ENCODE measurements at regions not wholly inside any gene's neighbourhood (a gene's known extent, or its start where the extent isn't known, plus 50 kb on each side); places are given as distances from the start of the nearest gene placed in this dataset.

DNA sequence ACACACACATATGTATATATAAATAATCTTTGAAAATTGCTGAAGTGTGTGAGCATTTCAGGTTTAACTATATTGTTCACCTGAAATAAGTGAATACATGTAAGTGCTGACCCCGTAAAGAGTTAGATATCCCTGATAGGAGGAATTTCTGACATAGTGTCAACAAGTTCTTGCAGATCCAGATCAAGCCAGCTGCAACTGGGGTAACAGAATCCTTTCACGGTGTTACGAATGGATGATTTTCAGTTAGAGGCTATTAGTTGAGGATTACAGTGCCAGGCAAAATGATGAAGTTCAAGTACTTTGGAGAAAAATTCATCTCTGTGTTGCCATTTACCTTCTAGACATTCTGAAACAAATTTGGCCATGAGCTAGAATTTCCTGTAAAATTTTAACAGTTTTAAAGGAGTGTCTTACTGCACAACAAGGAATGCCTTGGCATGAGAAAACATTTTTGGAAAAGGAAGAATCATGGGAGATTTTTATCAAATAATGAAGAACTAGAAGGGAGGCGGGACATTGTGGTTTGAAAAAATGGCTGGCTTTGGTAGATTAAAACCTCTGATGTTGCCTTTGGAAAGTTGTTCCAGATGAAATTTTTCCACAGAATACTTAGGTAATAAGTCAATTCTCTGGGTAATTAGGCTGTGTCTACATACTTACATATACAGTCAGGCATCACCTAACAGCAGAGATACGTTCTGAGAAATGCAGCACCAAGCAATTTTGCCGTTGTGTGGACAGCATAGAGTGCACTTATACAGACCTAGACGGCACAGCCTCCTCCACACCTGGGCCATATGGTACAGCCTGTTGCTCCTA lies 84.4 kb upstream of the FAT1 start:
- H4K5ac ChIP-seq (ENCODE audit: insufficient read length, low read depth, low read length): no peak overlapping the region
- H3K4ac ChIP-seq (replicated peaks; ENCODE audit: insufficient read length, low read depth, low read length): no peak overlapping the region
- no peaks in the 10 kb centered on the region for H3K36me3 ChIP-seq (ENCODE audit: control insufficient read depth in 2 of 4, insufficient read depth in 4 of 4, low read length in 3 of 4)
- no peak overlapping the region for H4K91ac ChIP-seq (replicated peaks; ENCODE audit: insufficient read length, low read length)
- H4K8ac ChIP-seq (ENCODE audit: extremely low read depth, insufficient read depth, low read length): no peak overlapping the region
- no peak overlapping the region for H3K4me2 ChIP-seq (ENCODE audit: insufficient read depth in 1 of 2, low read depth in 2 of 2, low read length in 2 of 2)
- no peak overlapping the region for H2BK120ac ChIP-seq (replicated peaks; ENCODE audit: low read depth, low read length)
- no peaks in the 10 kb centered on the region for H3K9me3 ChIP-seq (ENCODE audit: insufficient read depth in 2 of 2, low read depth in 1 of 2, low read length in 1 of 2)
- H2AK5ac ChIP-seq (ENCODE audit: low read depth, low read length): no peak overlapping the region
- no peak overlapping the region for H3K14ac ChIP-seq (ENCODE audit: insufficient read length)
- no peaks in the 10 kb centered on the region for H4K20me1 ChIP-seq (replicated peaks in 1 of 2; ENCODE audit: control insufficient read depth in 1 of 2, insufficient read depth in 2 of 2, low read length in 2 of 2)
- DNase-seq (ENCODE audit: low read depth in 1 of 2, low spot score in 2 of 2) (no peak), FAIRE-seq (no peak)
- no peak overlapping the region for H3K23ac ChIP-seq (ENCODE audit: insufficient read length)
- no peak overlapping the region for H2BK5ac ChIP-seq (ENCODE audit: low read depth, low read length)
- H2BK12ac ChIP-seq (ENCODE audit: low read depth, low read length): no peak overlapping the region
- H2BK20ac ChIP-seq (ENCODE audit: low read length): no peak overlapping the region
- no peak overlapping the region for H2AFZ ChIP-seq (ENCODE audit: low read length)
- no peak overlapping the region for H2BK15ac ChIP-seq (ENCODE audit: low read length)
- 94% methylated on average over 7 of the region's 7 CpGs; no CpG with 5 or more reads in 1 of the 2 experiments for WGBS, 2 experiments (ENCODE audit: extremely low coverage in 1 of 2, insufficient coverage in 1 of 2, insufficient read length in 1 of 2, insufficient replicate concordance in 2 of 2, low coverage in 1 of 2, low lambda C conversion rate in 2 of 2, missing lambda C conversion rate in 1 of 2)
- H3K56ac ChIP-seq (replicated peaks; ENCODE audit: insufficient read length, low read depth, low read length): no peak overlapping the region
- CTCF ChIA-PET (ENCODE audit: partially characterized antibody): interaction anchor here (1.1 kb wide), 1 partner anchor 11 kb away, joined by 3 read pairs; no protein-coding TSS in a partner anchor
- no peak overlapping the region for H3K4me3 ChIP-seq (ENCODE audit: extremely low read depth in 1 of 4, insufficient read depth in 2 of 4, low read depth in 3 of 4, low read length in 4 of 4)
- POLR2A ChIA-PET (ENCODE audit: partially characterized antibody): no interaction called here
- H3K18ac ChIP-seq (ENCODE audit: extremely low read depth, low read length): no peak overlapping the region
- no peaks in the 10 kb centered on the region for H3K79me1 ChIP-seq (ENCODE audit: low read depth, low read length)
- no peaks in the 10 kb centered on the region; a peak in 1 of 7 replicates for H3K27me3 ChIP-seq (replicated peaks in 1 of 4; ENCODE audit: control insufficient read depth in 3 of 4, extremely low read depth in 1 of 4, insufficient read depth in 3 of 4, low read length in 3 of 4)
- H3K4me1 ChIP-seq (replicated peaks in 1 of 4; ENCODE audit: control insufficient read depth in 3 of 4, insufficient read depth in 4 of 4, low read length in 3 of 4): 0 out of 7 replicates have a peak, but pooled peaks cover 0 to 3% (median 0%) of the 10 kb centered on the region in 4 experiments
- H3K79me2 ChIP-seq (ENCODE audit: control insufficient read depth in 1 of 2, insufficient read depth in 2 of 2, low read length in 2 of 2): no peaks in the 10 kb centered on the region
- H3K9ac ChIP-seq (replicated peaks in 1 of 4; ENCODE audit: extremely low read depth in 1 of 4, low read depth in 3 of 4, low read length in 3 of 4): no peak overlapping the region
- TF ChIP-seq GABPA (IDR thresholded peaks at IDR 0.05; ENCODE audit: borderline replicate concordance, insufficient read depth, low read length): no peak
- no peak for TF ChIP-seq ZNF274 (IDR thresholded peaks at IDR 0.05; ENCODE audit: borderline replicate concordance, extremely low read depth, low read length)
- no peak for TF ChIP-seq CTBP2 (IDR thresholded peaks at IDR 0.05; ENCODE audit: borderline replicate concordance, insufficient read depth, insufficient read length, low read length)
- H3K27ac ChIP-seq (ENCODE audit: low read depth, low read length): no peak overlapping the region
- H3K23me2 ChIP-seq (ENCODE audit: low read depth, low read length): no peaks in the 10 kb centered on the region

Data from H1 (cell line).